Astrocyte of the cerebellum (primary cell): ENCODE measurements at regions not wholly inside any gene's neighbourhood (a gene's known extent, or its start where the extent isn't known, plus 50 kb on each side); places are given as distances from the start of the nearest gene placed in this dataset.

ENCODE experiments used
- DNase-seq: peaks from one replicate; pipeline ENCODE4 v3.0.0-alpha.2; 2011; ENCODE audit warnings: low read depth
- H3K4me3 ChIP-seq: 2 replicates; pipeline ENCODE4 v1.5.1; 2011; ENCODE audit warnings: mild to moderate bottlenecking, low read depth, low read length, moderate library complexity
- in situ Hi-C: cut with HindIII; loops from 2 replicates; pipeline ENCODE4 v1.10.0; 2017; ENCODE audit warnings: low sequenced_read_pairs
- TF ChIP-seq, protein P1 (sequence below): IDR thresholded peaks from 2 replicates; pipeline ENCODE4 v1.5.1; 2012; ENCODE audit warnings: low read length, low read depth, moderate library complexity, mild to moderate bottlenecking; ENCODE audit errors: missing control alignments

GRCh38 chr2:33804155-33804554, 205.1 kb upstream of the FAM98A start:
- in situ Hi-C loops: no loop called here
- TF ChIP-seq, protein P1, sequence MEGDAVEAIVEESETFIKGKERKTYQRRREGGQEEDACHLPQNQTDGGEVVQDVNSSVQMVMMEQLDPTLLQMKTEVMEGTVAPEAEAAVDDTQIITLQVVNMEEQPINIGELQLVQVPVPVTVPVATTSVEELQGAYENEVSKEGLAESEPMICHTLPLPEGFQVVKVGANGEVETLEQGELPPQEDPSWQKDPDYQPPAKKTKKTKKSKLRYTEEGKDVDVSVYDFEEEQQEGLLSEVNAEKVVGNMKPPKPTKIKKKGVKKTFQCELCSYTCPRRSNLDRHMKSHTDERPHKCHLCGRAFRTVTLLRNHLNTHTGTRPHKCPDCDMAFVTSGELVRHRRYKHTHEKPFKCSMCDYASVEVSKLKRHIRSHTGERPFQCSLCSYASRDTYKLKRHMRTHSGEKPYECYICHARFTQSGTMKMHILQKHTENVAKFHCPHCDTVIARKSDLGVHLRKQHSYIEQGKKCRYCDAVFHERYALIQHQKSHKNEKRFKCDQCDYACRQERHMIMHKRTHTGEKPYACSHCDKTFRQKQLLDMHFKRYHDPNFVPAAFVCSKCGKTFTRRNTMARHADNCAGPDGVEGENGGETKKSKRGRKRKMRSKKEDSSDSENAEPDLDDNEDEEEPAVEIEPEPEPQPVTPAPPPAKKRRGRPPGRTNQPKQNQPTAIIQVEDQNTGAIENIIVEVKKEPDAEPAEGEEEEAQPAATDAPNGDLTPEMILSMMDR: no peak
- H3K4me3 ChIP-seq: no peak overlapping the region
- no peak for DNase-seq

DNA sequence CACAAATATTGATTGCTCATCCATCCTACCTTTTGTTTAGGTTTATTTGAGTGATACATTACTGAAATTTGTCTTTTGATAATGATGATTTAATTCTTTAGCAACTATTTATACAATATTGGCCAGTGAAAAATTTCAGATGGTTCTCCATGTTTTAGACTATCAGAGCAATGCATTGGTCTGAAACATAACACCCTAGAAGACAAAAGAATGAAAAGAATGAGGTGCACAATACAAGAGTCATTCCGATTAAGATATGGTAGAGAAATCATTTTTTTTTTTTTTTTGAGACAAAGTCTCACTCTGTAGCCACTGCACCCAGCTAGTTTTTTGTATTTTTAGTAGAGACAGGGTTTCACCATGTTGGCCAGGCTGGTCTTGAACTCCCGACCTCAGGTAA, 197.4 kb upstream of the FAM98A start:
- no peak overlapping the region for H3K4me3 ChIP-seq
- TF ChIP-seq, protein P1: no peak
- no peak for DNase-seq
- in situ Hi-C loops: no loop called here

DNA sequence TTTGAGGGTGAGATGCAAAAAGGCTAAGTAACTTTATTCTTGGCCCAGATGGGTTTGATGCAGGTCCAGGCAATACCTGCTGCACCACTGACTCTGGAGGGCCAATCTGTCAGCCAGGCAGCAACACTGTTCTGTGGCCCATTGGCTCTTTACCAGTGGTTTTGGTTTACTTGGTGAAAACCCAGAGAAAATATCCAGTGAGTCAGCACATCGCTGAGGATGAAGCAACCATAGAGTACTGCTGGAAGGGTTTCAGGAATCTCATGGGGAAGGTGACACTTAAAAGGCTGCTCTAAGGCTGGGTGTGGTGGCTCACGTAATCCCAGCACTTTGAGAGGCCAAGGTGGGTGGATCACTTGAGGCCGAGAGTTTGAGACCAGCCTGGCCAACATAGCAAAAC, 192.5 kb upstream of the FAM98A start:
- in situ Hi-C loops: no loop called here
- DNase-seq: peak; percentile 90
- H3K4me3 ChIP-seq: no peak overlapping the region
- TF ChIP-seq, protein P1: no peak

DNA sequence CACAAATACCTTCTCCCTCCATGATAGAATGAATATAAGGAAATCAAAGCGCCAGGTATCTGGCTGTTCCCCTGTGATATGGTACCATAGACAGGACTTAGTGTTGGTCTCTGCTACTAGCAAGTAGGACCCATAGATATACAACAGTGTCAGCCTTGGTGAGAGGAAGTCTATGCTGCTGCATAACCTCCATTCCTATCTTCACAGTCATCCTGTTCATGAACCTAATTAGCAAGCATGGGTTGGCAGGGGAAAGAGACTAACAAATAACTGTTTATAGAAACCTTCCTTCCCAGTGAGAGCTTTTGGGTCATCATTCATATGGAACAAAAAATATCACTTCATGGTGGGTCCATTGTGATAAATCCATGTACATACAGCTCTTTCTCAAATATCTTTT, 188.9 kb upstream of the FAM98A start:
- DNase-seq: peak; percentile 56
- TF ChIP-seq, protein P1: no peak
- H3K4me3 ChIP-seq: no peak overlapping the region
- in situ Hi-C loops: no loop called here

DNA sequence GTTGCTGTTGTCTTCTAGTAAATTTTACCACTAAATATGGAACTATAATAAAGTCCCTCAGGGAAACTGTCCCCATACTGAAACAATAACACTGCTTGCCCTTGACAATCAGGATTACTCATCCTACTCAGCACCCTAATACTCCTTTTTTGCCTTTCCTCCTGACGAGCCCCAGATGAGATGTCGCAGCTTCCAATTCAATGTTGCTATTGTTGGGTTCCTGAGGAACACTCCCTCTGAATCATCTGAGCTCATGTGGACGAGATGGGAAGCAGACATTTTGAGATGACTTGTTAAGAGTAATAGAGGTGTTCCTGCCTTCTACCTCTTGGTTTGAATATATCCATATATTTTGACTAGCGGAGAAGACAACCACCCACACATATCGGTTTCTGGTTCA, 187.8 kb upstream of the FAM98A start:
- TF ChIP-seq, protein P1: no peak
- no peak for DNase-seq
- in situ Hi-C loops: no loop called here
- H3K4me3 ChIP-seq: no peak overlapping the region

DNA sequence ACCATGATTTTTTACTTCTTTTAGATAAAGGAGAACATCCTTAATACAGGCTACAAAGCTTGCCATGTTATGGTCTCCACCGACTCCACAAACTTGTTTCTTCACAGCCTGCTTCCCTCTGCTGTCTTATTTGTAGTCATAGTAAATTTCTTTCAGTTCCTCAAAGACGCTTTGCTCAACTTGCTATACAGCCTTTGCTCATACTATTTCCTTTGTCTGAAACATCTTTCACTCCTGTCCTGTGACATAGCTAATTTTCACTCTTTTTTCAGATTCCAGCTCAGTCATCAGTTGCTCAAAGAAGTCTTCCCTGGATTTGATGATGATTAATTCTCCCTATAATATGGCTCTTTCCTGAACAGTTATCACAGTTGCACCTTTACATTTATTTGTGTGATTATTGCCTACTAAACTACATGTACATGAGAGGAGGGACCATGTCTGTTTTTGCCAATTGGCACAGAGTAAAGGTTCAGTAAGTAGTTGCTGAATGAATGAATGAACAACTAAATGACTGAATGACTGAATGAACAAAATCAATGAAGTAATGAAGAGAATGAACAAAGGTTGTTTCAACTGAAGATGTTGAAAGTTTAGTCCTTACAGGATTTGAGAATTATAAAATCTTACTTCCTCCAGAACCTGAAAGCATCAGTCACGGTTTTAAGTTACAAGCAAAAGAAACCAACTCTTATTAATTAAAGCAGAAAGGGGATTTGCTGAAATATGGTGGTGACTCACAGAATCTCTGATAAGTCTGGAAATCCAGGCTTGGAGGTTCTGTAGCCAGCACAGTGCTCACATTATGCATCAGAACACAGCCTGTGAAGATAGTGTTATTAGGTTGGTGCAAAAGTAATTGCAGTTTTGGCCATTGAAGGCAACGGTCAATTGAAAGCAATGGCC, 186.4 kb upstream of the FAM98A start:
- in situ Hi-C loops: no loop called here

More for the DNA sequence above, 186.4 kb upstream of the FAM98A start:
- H3K4me3 ChIP-seq: no peak overlapping the region
- DNase-seq: peak; percentile 20
- TF ChIP-seq, protein P1: no peak
